ENCODE measurements at regions not wholly inside any gene's neighbourhood (a gene's known extent, or its start where the extent isn't known, plus 50 kb on each side); places are given as distances from the start of the nearest gene placed in this dataset.

GRCh38 chr4:171022824-171023230 lies 790.4 kb upstream of the GALNTL6 start:
- TF ChIP-seq, protein P1, sequence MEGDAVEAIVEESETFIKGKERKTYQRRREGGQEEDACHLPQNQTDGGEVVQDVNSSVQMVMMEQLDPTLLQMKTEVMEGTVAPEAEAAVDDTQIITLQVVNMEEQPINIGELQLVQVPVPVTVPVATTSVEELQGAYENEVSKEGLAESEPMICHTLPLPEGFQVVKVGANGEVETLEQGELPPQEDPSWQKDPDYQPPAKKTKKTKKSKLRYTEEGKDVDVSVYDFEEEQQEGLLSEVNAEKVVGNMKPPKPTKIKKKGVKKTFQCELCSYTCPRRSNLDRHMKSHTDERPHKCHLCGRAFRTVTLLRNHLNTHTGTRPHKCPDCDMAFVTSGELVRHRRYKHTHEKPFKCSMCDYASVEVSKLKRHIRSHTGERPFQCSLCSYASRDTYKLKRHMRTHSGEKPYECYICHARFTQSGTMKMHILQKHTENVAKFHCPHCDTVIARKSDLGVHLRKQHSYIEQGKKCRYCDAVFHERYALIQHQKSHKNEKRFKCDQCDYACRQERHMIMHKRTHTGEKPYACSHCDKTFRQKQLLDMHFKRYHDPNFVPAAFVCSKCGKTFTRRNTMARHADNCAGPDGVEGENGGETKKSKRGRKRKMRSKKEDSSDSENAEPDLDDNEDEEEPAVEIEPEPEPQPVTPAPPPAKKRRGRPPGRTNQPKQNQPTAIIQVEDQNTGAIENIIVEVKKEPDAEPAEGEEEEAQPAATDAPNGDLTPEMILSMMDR (conservative IDR thresholded peaks at IDR 0.05; ENCODE audit: low read depth, low read length) = no peak
- TF ChIP-seq EZH2 (IDR thresholded peaks at IDR 0.05; ENCODE audit: low read length, unreplicated experiment) (no peak), EZH2phosphoT487 (IDR thresholded peaks at IDR 0.05; ENCODE audit: borderline replicate concordance, low read length) (no peak)
